Ovary (tissue), 3 donors: ENCODE measurements at regions not wholly inside any gene's neighbourhood (a gene's known extent, or its start where the extent isn't known, plus 50 kb on each side); places are given as distances from the start of the nearest gene placed in this dataset.

ENCODE experiments used
- CTCF ChIP-seq, 3 donors: fragments of 450-650 bp in 2 of 3; fragments of 200-600 bp in 1 of 3; IDR thresholded peaks; one replicate each; pipeline versions ENCODE4 v1.5.1 to v1.8.0; 2016 to 2022; ENCODE audit warnings: antibody characterized with exemption in 3 of 3, mild to moderate bottlenecking in 1 of 3
- EP300 ChIP-seq: sonication (generic); formaldehyde crosslinking; IDR thresholded peaks from one replicate; pipeline ENCODE4 v1.6.1; 2017; ENCODE audit warnings: antibody characterized with exemption
- POLR2A ChIP-seq: fragments of 450-650 bp; IDR thresholded peaks from one replicate; pipeline ENCODE4 v1.6.1; 2017; ENCODE audit warnings: antibody characterized with exemption, mild to moderate bottlenecking, moderate library complexity
- donor health status: DM: no; HTN: no; CAD: no.

DNA sequence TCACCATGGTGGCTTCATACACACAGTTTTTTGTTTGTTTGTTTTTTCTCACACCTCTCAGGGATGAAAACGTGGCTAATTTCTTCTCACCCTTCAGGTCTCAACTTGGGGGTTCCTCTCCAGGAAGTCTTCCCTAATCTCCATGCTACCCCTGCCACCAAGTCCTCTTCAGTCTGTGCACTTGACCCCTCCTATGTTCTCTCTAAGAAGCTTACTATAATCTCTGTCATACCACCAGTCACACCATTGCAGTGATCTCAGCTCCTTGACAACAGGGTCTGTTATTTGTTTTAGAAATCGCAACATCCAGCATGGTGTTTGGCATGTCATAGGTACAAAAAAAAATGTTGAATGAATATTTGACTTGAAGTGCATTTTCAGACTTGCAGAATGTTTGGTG lies 83.4 kb downstream of the PRORP start:
- no peak for TF ChIP-seq CTCF (IDR thresholded peaks at IDR 0.05)
- no peak for TF ChIP-seq POLR2A
- TF ChIP-seq EP300: no peak
